H1 (cell line): ENCODE measurements at regions not wholly inside any gene's neighbourhood (a gene's known extent, or its start where the extent isn't known, plus 50 kb on each side); places are given as distances from the start of the nearest gene placed in this dataset.

Experiments
- POLR2A ChIP-seq, 2 experiments: IDR thresholded peaks; 1 replicate in 1 of 2; 2 replicates in 1 of 2; pipeline ENCODE4 v1.6.1; 2011; ENCODE audit warnings: low read depth in 2 of 2, low read length in 2 of 2, mild to moderate bottlenecking in 2 of 2; ENCODE audit errors: control extremely low read depth in 1 of 2
- USF2 ChIP-seq: IDR thresholded peaks from 2 replicates; pipeline ENCODE4 v1.6.1; 2011; ENCODE audit warnings: low read length, improper control_type of control experiment

GRCh38 chr1:106249810-106250209 is 806.7 kb upstream of the PRMT6 start (continued):
- no peak for TF ChIP-seq USF2
- no peak for TF ChIP-seq POLR2A (IDR thresholded peaks at IDR 0.05; ENCODE audit: control extremely low read depth in 1 of 2, low read depth in 2 of 2, low read length in 2 of 2)
- TF ChIP-seq, all 59 proteins: peak for 0
